NCI-H510A (cell line): ENCODE measurements at regions not wholly inside any gene's neighbourhood (a gene's known extent, or its start where the extent isn't known, plus 50 kb on each side); places are given as distances from the start of the nearest gene placed in this dataset.
A peak's percentile ranks its signal among the peaks of the same experiment; 100 is the strongest.

Experiments used
- DNase-seq: peaks from one replicate; lab custom pipeline; 2025; lab: John Stamatoyannopoulos, UW

DNA sequence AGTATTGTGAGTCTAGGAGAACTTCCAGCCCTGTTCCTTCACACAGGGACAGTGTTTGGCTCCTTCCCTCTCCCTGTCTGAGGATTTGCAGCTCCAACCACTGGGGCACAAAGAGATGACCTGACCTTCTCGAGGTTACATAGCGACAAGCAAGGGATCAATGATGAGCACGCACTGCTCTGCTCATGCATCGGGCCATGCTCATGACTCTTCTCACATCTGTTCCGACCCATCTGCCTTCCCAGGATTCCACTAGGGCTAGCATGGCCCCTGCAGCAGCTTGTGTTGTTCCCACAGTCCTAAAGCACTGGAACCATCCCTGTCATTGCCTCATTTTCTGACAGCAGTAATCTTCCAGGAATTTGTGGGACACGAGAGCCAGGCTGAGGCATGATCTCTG is 78.8 kb upstream of the ARHGAP28 start:
- no peak for DNase-seq

DNA sequence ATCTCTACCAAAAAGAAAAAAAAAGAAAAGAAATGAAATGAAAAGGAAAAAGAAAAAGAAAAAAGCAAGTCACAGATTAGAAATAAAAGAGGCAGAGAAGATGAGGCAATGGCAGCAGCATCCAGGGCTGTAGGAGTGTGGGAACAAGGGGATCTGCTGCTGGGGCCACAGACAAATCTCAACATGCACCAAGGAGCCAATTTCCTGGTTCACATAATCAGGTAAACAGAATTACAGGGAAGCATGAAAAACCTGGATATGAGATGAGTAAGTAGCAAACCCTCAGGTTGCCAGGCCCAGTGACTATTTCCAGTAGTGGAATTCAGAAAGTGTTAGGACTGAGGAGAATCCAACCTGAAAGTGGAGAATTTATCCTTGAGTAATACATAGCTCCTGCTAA is 77.4 kb upstream of the ARHGAP28 start:
- DNase-seq: no peak

DNA sequence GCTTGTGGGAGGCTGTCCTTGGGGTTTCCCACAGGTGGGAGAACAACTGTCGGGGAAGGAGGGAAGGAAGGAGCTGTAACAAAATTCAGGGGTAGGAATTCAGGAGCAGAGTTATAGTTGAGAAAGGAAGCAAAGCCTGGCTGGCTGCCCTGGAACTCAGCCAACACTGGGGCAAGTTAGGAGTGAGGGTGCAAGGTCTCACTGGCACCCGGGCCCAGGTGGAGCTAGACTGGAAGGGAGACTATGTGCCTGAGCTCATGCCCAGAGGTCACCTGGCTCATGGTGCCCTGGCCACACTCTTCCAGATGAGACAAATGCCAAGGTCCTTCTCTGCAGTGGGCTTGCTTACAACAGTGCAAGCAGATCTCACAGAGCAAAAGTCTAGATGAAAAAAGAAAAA is 75.6 kb upstream of the ARHGAP28 start:
- no peak for DNase-seq

DNA sequence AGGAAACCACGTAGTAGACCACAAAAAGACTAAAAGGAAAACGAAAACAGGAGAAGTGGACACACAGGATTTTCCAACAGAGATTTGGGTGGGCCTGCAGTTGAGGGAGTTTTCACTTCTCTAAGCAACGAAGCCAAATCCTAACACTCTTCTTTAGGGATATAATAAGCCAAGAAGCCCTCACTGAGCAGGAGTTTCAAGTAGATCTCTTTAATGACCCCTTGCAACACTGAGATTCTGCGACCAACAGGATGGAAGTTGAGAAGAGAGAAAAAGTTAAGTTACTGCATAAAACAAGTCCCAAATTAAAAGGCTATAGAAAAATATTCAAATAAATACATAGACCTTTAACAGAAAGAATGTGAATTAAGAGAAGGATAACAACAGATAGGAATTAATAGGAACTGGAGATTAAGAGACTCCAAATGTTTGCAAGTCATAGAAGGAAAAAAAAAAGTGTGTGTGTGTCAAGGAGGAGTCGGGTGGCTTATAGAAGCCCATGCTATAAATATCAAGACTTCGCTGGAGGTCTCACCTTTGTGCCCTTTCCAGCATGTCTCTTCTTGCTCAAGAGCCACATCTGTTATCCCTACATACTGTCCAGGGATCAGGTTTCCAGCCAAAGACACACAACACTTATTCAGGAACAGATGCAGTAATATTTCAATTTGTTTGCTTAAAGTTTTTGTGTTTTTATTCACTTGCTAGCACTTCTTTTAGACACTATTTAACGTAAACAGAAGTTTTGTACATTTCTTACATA is 69.4 kb upstream of the ARHGAP28 start:
- peak; percentile 68 for DNase-seq

DNA sequence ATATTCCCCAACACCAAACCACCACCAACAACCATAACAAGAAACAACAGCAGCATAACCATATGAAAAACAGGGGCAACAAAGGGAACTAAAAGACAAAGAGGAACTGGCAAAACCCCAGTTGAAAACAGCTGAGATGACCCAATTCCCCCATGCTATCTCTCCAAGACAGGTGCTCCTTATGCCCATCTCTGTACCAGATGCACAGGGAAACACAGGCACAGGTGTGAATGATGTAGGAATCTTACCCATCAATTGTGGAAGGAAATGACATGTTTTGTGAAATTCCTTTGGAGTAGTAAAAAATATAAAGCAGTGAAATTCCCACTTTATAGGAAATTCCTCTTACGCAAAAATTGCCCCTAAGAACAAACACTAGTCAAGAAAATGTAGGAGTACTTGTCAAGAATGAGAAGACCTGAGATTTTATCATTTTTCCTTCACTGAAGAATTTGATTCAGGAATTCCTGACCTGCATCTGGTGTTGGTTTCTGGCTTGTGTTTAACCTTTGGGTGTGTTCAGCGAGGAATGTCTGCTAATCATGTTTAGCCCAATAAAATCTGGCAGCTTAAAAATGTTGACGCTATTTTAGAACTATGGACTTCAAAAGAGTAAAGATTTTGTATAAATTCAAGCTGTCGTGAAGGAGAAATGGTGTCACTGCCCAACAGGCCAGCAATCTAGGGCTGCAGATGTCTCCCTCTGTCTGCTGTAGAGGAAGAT is 67.7 kb upstream of the ARHGAP28 start:
- no peak for DNase-seq

DNA sequence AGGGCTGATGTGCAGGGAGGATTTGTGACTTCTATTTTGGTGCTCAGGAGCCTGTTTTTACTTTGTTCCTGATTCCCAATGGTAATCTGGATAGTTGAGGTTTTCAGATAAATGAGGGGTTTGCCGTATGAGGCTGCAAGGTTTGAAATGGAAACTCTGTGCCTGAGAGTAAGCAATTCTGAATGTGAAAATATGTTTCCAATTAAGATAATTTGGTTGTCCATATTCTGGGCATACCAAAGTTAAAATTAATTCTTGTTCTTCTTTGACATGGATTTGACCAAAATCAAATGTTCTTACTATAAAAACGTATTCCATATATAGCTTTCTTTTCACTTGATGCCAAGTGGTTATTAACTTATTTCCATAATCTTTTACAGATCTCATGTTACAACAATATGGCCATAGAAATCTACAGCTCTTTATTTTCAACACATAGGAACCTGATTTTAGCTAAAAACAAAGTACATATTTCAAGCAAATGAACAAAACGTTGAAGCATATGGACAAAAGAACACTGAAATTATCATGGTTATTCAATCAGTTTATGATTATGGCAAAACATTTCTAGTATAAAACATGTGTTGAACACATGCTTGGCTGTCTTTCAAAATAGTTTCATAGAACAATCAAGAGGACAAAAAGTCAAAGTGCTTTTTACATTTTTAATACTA is 63.4 kb upstream of the ARHGAP28 start:
- no peak for DNase-seq

DNA sequence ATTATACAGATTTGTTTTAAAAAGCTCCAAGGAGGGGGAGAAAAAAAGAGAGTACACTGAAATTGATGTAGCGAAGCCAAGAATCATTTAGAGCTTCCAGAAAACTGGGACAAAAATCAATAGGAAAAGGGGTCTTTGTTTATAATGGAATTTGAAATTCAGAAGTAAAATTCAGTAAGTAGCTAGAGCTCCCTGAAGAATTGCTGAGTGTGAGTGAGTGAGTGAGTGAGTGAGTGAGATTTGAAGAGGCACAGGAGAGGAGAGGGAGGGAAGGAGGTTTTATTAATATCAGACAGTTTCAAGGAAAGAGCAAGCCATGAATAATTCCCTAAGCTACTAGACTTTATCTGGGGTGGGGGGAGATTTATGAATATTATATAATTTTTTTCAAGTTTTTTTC is 60.7 kb upstream of the ARHGAP28 start:
- DNase-seq: no peak

DNA sequence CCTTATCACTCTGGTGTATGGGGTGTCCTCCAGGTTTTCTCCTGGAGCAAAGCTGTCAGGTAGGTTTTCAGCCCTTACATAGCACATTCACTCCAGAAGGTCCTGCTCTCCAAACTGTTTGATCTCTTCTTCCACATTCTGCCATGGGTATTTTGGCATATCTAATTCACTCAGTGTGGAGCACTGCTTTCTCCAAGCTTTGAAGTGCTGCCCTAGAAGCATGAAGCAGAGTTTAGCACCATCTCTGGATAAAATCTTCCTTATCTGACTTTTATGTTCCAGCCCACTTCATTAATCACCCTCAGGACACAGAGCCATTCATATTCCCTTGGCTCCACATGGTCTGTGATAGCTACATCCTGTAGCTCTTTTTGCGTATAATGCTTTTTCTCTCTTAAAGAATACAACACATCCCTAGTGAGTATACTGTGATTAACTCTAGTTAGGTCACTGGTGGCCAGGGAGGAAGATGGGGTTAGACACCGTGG is 56.7 kb upstream of the ARHGAP28 start:
- DNase-seq: no peak

DNA sequence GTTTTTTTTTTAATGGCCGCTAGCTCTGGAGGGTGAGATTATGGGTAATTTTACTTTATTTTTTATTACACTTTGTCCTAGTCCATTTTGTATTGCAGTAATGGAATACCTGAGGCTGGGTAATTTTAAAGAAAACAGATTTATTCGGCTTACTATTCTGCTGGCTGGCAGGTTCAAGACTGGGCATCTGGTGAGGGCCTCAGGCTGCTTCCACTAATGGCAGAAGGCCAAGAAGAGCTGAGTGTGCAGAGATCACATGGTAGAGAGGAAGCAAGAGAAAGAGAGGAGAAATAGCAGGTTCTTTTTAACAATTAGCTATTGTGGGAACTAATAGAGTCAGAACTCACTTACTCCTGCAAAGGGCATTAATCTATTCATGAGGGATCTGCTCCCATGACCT is 52.4 kb upstream of the ARHGAP28 start:
- DNase-seq: no peak

DNA sequence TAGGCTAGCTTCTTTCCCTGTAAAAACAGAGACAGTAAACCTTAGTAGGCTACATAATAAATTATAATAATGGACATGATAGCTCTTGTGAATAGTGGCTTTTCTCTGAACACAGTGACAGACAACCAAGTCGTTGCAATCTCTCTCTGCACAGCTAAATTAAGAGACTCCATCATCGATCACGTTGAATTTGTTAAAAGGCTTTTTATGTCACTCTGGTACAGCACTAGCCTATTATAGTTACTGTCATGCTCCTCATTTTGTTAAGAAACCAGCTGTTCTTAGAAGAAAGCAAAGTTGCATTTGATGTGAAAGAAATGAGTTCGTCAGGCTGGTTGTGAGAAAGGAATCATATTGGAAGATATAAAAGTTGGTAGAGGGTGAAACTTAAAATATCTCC is 50.3 kb upstream of the ARHGAP28 start:
- no peak for DNase-seq
